Endometrium (tissue), 2 donors: ENCODE measurements at regions not wholly inside any gene's neighbourhood (a gene's known extent, or its start where the extent isn't known, plus 50 kb on each side); places are given as distances from the start of the nearest gene placed in this dataset.
"Not testable (repeated sequence)": the region's sequence is repeated elsewhere in the genome, so short reads cannot be mapped to it uniquely, and the experiment has no call there.

Experiments
- FAIRE-seq: peaks from 2 replicates; lab custom pipeline; 2012; peaks lifted over from hg19 to GRCh38; lab: Jason Lieb, UNC
- donor health status: control.
- donor health status: control.

- no peak for FAIRE-seq
Observed at GRCh38 chr9:78122631-78123030, 91.0 kb upstream of the GNAQ start.

GRCh38 chr9:78121488-78121887 lies 89.9 kb upstream of the GNAQ start:
- FAIRE-seq = peak; percentile 64

GRCh38 chr9:78118742-78119473 lies 87.3 kb upstream of the GNAQ start:
- peak; percentile 80 for FAIRE-seq

GRCh38 chr9:78115073-78115472 lies 83.5 kb upstream of the GNAQ start:
- FAIRE-seq = no peak

- no peak for FAIRE-seq
Observed at GRCh38 chr9:78114581-78114980, 83.0 kb upstream of the GNAQ start.

- FAIRE-seq = no peak
Observed at GRCh38 chr9:78112406-78112805, 80.8 kb upstream of the GNAQ start.

- no peak for FAIRE-seq
Observed at GRCh38 chr9:78112004-78112403, 80.4 kb upstream of the GNAQ start.

GRCh38 chr9:78109075-78109474 lies 77.5 kb upstream of the GNAQ start:
- no peak for FAIRE-seq

- FAIRE-seq = not testable (repeated sequence)
Observed at GRCh38 chr9:78106586-78106985, 75.0 kb upstream of the GNAQ start.

- no peak for FAIRE-seq
Observed at GRCh38 chr9:78103971-78104433, 72.4 kb upstream of the GNAQ start.

GRCh38 chr9:78101247-78101646 lies 69.6 kb upstream of the GNAQ start:
- no peak for FAIRE-seq

- FAIRE-seq = no peak
Observed at GRCh38 chr9:78097541-78097940, 65.9 kb upstream of the GNAQ start.

- FAIRE-seq = no peak
Observed at GRCh38 chr9:78091731-78092130, 60.1 kb upstream of the GNAQ start.

GRCh38 chr9:78089111-78089510 lies 57.5 kb upstream of the GNAQ start:
- no peak for FAIRE-seq

GRCh38 chr9:78088190-78088589 lies 56.6 kb upstream of the GNAQ start:
- not testable (repeated sequence) for FAIRE-seq
